ENCODE measurements at regions not wholly inside any gene's neighbourhood (a gene's known extent, or its start where the extent isn't known, plus 50 kb on each side); places are given as distances from the start of the nearest gene placed in this dataset.

DNA sequence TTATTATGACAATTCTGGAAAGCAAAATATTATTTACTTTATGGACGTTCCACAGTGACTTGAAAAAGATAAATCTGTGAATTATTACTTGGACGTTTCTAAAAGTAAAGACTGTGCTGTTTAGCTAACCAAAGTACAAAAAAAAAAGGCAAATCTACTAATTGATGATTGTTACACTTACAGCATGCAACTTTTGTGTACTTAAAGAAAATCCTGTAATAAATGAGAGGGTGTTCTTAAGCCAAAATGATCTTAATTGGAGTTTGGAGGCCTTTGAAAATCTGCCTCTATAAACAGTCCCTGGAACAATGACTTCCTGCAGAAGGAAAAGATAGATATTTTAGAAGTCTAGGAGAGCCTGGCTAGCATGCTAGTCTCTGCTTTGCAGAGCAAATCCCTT lies 434.0 kb upstream of the SYT1 start:
- WGBS, 2 donors (ENCODE audit: low coverage in 1 of 2): 10 to 11% methylated on average over 2 of the region's 2 CpGs
- TF ChIP-seq, protein P1, sequence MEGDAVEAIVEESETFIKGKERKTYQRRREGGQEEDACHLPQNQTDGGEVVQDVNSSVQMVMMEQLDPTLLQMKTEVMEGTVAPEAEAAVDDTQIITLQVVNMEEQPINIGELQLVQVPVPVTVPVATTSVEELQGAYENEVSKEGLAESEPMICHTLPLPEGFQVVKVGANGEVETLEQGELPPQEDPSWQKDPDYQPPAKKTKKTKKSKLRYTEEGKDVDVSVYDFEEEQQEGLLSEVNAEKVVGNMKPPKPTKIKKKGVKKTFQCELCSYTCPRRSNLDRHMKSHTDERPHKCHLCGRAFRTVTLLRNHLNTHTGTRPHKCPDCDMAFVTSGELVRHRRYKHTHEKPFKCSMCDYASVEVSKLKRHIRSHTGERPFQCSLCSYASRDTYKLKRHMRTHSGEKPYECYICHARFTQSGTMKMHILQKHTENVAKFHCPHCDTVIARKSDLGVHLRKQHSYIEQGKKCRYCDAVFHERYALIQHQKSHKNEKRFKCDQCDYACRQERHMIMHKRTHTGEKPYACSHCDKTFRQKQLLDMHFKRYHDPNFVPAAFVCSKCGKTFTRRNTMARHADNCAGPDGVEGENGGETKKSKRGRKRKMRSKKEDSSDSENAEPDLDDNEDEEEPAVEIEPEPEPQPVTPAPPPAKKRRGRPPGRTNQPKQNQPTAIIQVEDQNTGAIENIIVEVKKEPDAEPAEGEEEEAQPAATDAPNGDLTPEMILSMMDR (IDR thresholded peaks at IDR 0.05): no peak
- no peak for TF ChIP-seq EP300 (IDR thresholded peaks at IDR 0.05; ENCODE audit: low read depth)
- TF ChIP-seq POLR2A (IDR thresholded peaks at IDR 0.05): no peak
- TF ChIP-seq POLR2AphosphoS5 (IDR thresholded peaks at IDR 0.05): no peak
- intact Hi-C loops (cut with DNase I; ENCODE audit: low total_unique reads) (no loop called here), in situ Hi-C loops (cut with MboI; ENCODE audit: low pct_ligation_motif_present in 1 of 4, low pct_unique_long_range_greater_than_20kb in 1 of 4, low sequenced_read_pairs in 3 of 4) (no loop called here)
- no peak overlapping the region for H3K27ac ChIP-seq
- no peak overlapping the region for H3K4me3 ChIP-seq
- H3K9me3 ChIP-seq: no peaks in the 10 kb centered on the region
- H3K4me1 ChIP-seq: no peaks in the 10 kb centered on the region
- DNase-seq: no peak
- H3K27me3 ChIP-seq: no peaks in the 10 kb centered on the region
- no peaks in the 10 kb centered on the region for H3K36me3 ChIP-seq

DNA sequence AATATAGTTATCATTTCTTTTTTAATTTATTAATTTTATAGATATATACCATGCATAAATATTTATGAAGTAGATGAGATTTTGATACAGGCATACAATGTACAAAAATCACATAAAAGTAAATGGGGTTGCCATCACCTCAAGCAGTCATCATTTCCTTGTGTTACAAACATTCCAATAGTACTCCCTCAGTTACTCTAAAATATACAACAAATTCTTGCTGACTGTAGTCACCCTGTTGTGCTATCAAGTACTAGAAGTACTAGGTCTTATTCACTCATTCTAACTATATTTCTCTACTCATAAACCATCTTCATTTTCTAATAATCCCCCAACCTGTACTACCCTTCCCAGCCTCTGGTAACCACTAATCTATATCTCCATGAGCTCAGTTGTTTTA lies 432.6 kb upstream of the SYT1 start:
- TF ChIP-seq EP300 (IDR thresholded peaks at IDR 0.05; ENCODE audit: low read depth) (no peak), POLR2A (IDR thresholded peaks at IDR 0.05) (no peak), POLR2AphosphoS5 (IDR thresholded peaks at IDR 0.05) (no peak)
- TF ChIP-seq, protein P1 (IDR thresholded peaks at IDR 0.05): no peak
- in situ Hi-C loops (cut with MboI; ENCODE audit: low pct_ligation_motif_present in 1 of 4, low pct_unique_long_range_greater_than_20kb in 1 of 4, low sequenced_read_pairs in 3 of 4): no loop called here

DNA sequence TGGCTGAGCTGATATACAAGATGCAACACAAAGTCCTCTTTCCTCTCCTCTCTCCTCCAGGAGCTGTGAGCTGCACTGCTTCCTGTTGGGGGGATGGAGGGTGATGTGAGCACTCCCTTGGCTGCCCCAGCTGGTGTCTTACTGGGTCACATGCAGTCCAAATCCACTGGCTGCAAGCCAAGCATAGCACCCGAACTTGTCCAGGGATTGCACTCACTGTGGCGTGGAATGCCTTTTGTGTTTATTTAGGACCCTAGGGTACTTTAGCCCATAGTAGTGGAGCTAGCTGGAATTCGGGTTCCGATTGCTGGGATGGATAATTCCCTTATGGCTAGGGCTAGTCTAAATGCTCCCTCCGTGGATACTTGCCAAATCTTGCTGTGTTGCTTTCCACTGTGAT lies 424.9 kb upstream of the SYT1 start:
- no peak for DNase-seq
- in situ Hi-C loops (cut with MboI; ENCODE audit: low pct_ligation_motif_present in 1 of 4, low pct_unique_long_range_greater_than_20kb in 1 of 4, low sequenced_read_pairs in 3 of 4): no loop called here
- H3K9me3 ChIP-seq: peaks cover 0 to 5% of the 10 kb centered on the region in 2 donors

More for the DNA sequence above, 432.6 kb upstream of the SYT1 start:
- Histone ChIP-seq H3K27me3 (no peaks in the 10 kb centered on the region), H3K9me3 (no peaks in the 10 kb centered on the region), H3K4me3 (no peak overlapping the region), H3K36me3 (no peaks in the 10 kb centered on the region), H3K4me1 (no peaks in the 10 kb centered on the region), H3K27ac (no peak overlapping the region)
- intact Hi-C loops (cut with DNase I; ENCODE audit: low total_unique reads): no loop called here
- no peak for DNase-seq

DNA sequence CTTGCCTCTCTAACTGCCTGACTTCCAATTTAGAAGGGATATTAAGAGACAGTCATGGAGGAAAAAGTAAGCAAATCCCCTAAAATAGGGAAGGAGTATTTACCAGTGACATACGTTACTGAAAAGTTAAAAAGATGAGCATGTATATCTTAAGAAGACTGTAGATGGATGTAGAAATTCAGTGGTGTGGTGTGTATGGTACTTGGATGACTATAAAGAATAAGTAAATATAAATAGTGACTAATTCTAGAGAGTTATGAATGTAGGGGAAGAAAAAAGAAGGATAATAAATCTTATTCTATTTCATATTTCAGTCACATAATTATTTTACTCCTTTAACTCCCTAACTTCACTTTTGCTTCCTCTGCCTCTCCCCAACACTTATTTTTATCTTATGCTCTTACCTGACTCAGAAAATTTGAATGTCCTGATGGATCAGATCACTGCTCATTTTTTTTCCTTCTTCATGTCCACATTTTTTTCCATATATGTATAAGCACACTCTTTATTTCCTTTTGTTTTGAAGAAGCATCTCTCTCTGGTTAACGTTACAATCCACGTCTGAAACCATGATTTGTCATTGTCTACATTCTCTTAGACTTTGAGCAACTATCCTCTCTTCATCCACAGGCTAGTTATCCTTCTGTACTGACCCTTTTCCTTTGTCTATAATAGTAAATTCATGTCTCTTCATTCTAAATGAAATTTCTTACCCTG lies 422.7 kb upstream of the SYT1 start:
- WGBS, 2 donors (ENCODE audit: low coverage in 1 of 2): 51 to 58% methylated on average over 3 of the region's 3 CpGs
- intact Hi-C loops (cut with DNase I; ENCODE audit: low total_unique reads) (no loop called here), in situ Hi-C loops (cut with MboI; ENCODE audit: low pct_ligation_motif_present in 1 of 4, low pct_unique_long_range_greater_than_20kb in 1 of 4, low sequenced_read_pairs in 3 of 4) (no loop called here)
- Histone ChIP-seq H3K27ac (no peak overlapping the region), H3K4me3 (no peak overlapping the region), H3K4me1 (no peaks in the 10 kb centered on the region), H3K36me3 (no peaks in the 10 kb centered on the region), H3K27me3 (no peaks in the 10 kb centered on the region), H3K9me3 (peaks cover 0 to 5% of the 10 kb centered on the region in 2 donors)
- DNase-seq: no peak
- TF ChIP-seq, protein P1 (IDR thresholded peaks at IDR 0.05): no peak
- TF ChIP-seq POLR2A (IDR thresholded peaks at IDR 0.05) (no peak), POLR2AphosphoS5 (IDR thresholded peaks at IDR 0.05) (no peak), EP300 (IDR thresholded peaks at IDR 0.05; ENCODE audit: low read depth) (no peak)

More for the DNA sequence above, 424.9 kb upstream of the SYT1 start:
- TF ChIP-seq EP300 (IDR thresholded peaks at IDR 0.05; ENCODE audit: low read depth) (no peak), POLR2A (IDR thresholded peaks at IDR 0.05) (no peak), POLR2AphosphoS5 (IDR thresholded peaks at IDR 0.05) (no peak)
- TF ChIP-seq, protein P1 (IDR thresholded peaks at IDR 0.05): no peak
- Histone ChIP-seq H3K27ac (no peak overlapping the region), H3K4me3 (no peak overlapping the region), H3K27me3 (no peaks in the 10 kb centered on the region), H3K4me1 (no peaks in the 10 kb centered on the region), H3K36me3 (no peaks in the 10 kb centered on the region)
- intact Hi-C loops (cut with DNase I; ENCODE audit: low total_unique reads): no loop called here
- 69% methylated on average over 5 of the region's 5 CpGs; no CpG with 5 or more reads in 1 of the 2 donors for WGBS, 2 donors (ENCODE audit: low coverage in 1 of 2)

Measured in transverse colon (tissue), 4 donors.